HEK293 (cell line): ENCODE measurements at regions not wholly inside any gene's neighbourhood (a gene's known extent, or its start where the extent isn't known, plus 50 kb on each side); places are given as distances from the start of the nearest gene placed in this dataset.

Source experiments
- OVOL3 ChIP-seq: fragments of 450-650 bp; formaldehyde crosslinking; IDR thresholded peaks from 2 replicates; pipeline ENCODE4 v1.5.1; 2016; ENCODE audit warnings: missing biosample characterization, missing genetic modification characterization
- SETDB1 ChIP-seq: IDR thresholded peaks from one replicate; pipeline ENCODE4 v1.6.1; 2017; ENCODE audit warnings: mild to moderate bottlenecking, low read length, moderate library complexity, mixed read lengths; ENCODE audit not compliant: insufficient read length
- ZNF19 ChIP-seq: fragments of 450-650 bp; formaldehyde crosslinking; IDR thresholded peaks from 2 replicates; pipeline ENCODE4; 2016; ENCODE audit warnings: missing biosample characterization, missing genetic modification characterization, low read depth
- ZNF561 ChIP-seq: fragments of 450-650 bp; IDR thresholded peaks from 2 replicates; pipeline ENCODE4 v1.5.1; 2018; ENCODE audit warnings: missing biosample characterization, missing genetic modification characterization, borderline replicate concordance
- ZNF830 ChIP-seq: fragments of 450-650 bp; IDR thresholded peaks from 2 replicates; pipeline ENCODE4 v1.5.0; 2018; ENCODE audit warnings: missing biosample characterization, missing genetic modification characterization, low read depth, mild to moderate bottlenecking, moderate library complexity
- TF ChIP-seq, protein P1 (sequence below): fragments of 450-650 bp; formaldehyde crosslinking; IDR thresholded peaks from 2 replicates; pipeline ENCODE4 v1.5.1; 2016; ENCODE audit warnings: missing biosample characterization, missing genetic modification characterization

- TF ChIP-seq SETDB1 (no peak), ZNF561 (no peak), ZNF830 (no peak), OVOL3 (tag by site-specific recombination) (no peak), ZNF19 (tag by site-specific recombination) (no peak)
- TF ChIP-seq, protein P1, sequence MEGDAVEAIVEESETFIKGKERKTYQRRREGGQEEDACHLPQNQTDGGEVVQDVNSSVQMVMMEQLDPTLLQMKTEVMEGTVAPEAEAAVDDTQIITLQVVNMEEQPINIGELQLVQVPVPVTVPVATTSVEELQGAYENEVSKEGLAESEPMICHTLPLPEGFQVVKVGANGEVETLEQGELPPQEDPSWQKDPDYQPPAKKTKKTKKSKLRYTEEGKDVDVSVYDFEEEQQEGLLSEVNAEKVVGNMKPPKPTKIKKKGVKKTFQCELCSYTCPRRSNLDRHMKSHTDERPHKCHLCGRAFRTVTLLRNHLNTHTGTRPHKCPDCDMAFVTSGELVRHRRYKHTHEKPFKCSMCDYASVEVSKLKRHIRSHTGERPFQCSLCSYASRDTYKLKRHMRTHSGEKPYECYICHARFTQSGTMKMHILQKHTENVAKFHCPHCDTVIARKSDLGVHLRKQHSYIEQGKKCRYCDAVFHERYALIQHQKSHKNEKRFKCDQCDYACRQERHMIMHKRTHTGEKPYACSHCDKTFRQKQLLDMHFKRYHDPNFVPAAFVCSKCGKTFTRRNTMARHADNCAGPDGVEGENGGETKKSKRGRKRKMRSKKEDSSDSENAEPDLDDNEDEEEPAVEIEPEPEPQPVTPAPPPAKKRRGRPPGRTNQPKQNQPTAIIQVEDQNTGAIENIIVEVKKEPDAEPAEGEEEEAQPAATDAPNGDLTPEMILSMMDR = no peak
Measured at GRCh38 chr13:74819549-74819948, 662.4 kb downstream of the TBC1D4 start.
